Gastroesophageal sphincter (tissue), 4 donors: ENCODE measurements at regions not wholly inside any gene's neighbourhood (a gene's known extent, or its start where the extent isn't known, plus 50 kb on each side); places are given as distances from the start of the nearest gene placed in this dataset.
A peak's percentile ranks its signal among the peaks of the same experiment; 100 is the strongest.

Experiments
- ATAC-seq: fragments of 150-250 bp; one replicate; pipeline ENCODE4 v1.9.1; 2016; ENCODE audit warnings: mild to moderate bottlenecking, moderate library complexity
- H3K27ac ChIP-seq, 4 donors: fragments of 200-600 bp; sonication (generic) in 3 of 4; 1 replicate in 3 of 4; 2 replicates in 1 of 4; pipeline ENCODE4 v1.5.1; 2016 to 2019
- H3K27me3 ChIP-seq: fragments of 200-600 bp; sonication (generic); one replicate; pipeline ENCODE4 v1.5.1; 2019
- H3K36me3 ChIP-seq, 2 donors: fragments of 200-600 bp; sonication (generic); one replicate each; pipeline ENCODE4 v1.5.1; 2019; ENCODE audit warnings: control low read depth in 1 of 2
- H3K4me1 ChIP-seq, 3 donors: fragments of 200-600 bp; sonication (generic); 1 replicate in 2 of 3; 2 replicates in 1 of 3; pipeline ENCODE4 v1.5.1; 2016 to 2019; ENCODE audit warnings: control low read depth in 2 of 3
- H3K4me3 ChIP-seq, 2 donors: fragments of 200-600 bp; sonication (generic); one replicate each; pipeline ENCODE4 v1.5.1; 2019; ENCODE audit warnings: mild to moderate bottlenecking in 1 of 2, moderate library complexity in 1 of 2
- H3K9me3 ChIP-seq, 3 donors: fragments of 200-600 bp; sonication (generic); one replicate each; pipeline ENCODE4 v1.5.1; 2017 to 2019; ENCODE audit warnings: control low read depth in 2 of 3
- EP300 ChIP-seq: sonication (generic); formaldehyde crosslinking; IDR thresholded peaks from one replicate; pipeline ENCODE4 v1.6.1; 2017; ENCODE audit warnings: antibody characterized with exemption, mild to moderate bottlenecking
- POLR2A ChIP-seq, 2 donors: fragments of 450-650 bp; IDR thresholded peaks; one replicate each; pipeline ENCODE4 v1.6.1; 2017; ENCODE audit warnings: antibody characterized with exemption in 2 of 2, mild to moderate bottlenecking in 2 of 2, moderate library complexity in 1 of 2
- POLR2AphosphoS5 ChIP-seq: sonication (generic); formaldehyde crosslinking; IDR thresholded peaks from one replicate; pipeline ENCODE4 v1.6.1; 2017; ENCODE audit warnings: antibody characterized with exemption
- WGBS, 2 donors: methylation state at CpG; one replicate each; pipeline ENCODE4 v1.1.5; 2018; ENCODE audit warnings: low coverage in 1 of 2; 5-methylcytosine and 5-hydroxymethylcytosine counted together
- TF ChIP-seq, protein P1 (sequence below), 4 experiments: fragments of 200-600 bp in 2 of 4; fragments of 450-650 bp in 2 of 4; sonication (generic) in 1 of 4; IDR thresholded peaks; one replicate each; pipeline ENCODE4 v1.5.1; 2017 to 2019; ENCODE audit warnings: antibody characterized with exemption in 4 of 4, mild to moderate bottlenecking in 2 of 4, moderate library complexity in 2 of 4

DNA sequence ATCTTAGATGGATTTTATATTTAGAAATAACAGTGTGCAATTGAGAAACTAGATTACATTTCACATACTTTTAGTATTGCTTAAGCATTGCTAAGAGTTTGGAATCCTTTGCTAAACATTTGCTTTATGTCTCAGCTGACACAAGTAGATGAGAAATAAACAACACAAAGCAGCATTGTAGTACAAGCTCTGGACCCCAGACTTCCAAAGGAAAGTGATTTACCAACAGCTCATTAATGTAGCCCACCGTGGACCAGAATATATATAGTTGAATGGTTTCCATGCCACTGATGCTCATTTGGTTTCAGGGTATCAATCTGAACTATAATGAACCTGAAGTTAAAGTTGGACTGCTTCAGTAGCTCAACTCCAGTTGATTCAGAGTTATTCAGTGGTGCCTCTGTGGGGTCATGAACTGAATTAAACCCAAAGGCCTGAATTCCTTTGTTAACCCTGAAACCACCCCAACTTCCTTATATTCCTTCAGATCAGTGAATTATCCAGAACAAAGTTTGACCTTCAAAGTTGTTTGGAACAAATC, 132.1 kb upstream of the NEIL3 start:
- Histone ChIP-seq H3K27me3 (no peaks in the 10 kb centered on the region), H3K36me3 (no peaks in the 10 kb centered on the region), H3K9me3 (no peaks in the 10 kb centered on the region), H3K4me3 (no peak overlapping the region), H3K27ac (peak overlapping the region in 2 of 4 donors; percentile 20 to 33), H3K4me1 (peaks cover 0 to 11% (median 0%) of the 10 kb centered on the region in 3 donors)
- WGBS, 2 donors, result 38% methylated on average over 1 of the region's 1 CpG; no CpG with 5 or more reads in 1 of the 2 donors
- TF ChIP-seq POLR2AphosphoS5 (peak; percentile 83), EP300 (no peak)
- ATAC-seq, result peak; percentile 73

DNA sequence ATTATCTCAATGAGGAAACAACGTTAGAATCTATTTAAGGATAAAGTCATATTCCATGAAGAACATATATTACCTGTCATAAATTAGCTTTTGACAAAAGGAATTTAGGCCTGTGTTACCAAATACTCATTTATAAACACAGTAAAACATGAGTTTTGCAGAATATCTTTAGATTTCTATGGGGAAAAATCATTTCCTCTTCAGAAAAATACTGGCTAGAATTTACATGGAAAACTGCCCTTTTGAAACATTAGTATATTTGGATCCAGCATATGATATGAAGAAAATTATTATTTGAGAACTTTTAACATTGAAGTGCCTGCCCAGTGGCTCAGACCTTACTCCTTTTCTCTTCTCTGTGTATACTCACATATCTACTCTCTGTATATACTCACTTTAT, 131.4 kb upstream of the NEIL3 start:
- H3K27ac ChIP-seq, result peak overlapping the region in 1 of 4 donors; percentile 20
- H3K4me3 ChIP-seq, result no peak overlapping the region

DNA sequence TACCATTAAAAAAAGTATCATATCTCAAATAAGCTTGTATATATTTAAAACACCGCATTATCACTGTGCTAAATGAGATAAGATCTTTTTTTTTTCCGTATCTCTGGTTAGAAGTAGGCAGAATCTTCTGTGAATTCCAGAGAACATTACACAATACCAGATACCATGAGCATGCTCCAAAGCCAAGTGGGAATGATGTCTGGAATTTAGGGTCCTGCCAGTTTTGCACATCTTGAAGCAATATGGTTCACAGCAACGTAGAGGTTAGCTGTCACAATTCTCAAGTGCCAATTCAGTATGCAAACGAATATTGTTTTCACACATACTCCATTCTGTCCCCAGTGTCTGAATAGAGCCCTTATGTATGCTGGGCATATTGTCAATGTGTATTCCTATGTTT, 127.5 kb upstream of the NEIL3 start:
- WGBS, 2 donors, result 75 to 76% methylated on average over 4 of the region's 4 CpGs
- H3K27ac ChIP-seq, result no peak overlapping the region
- no peaks in the 10 kb centered on the region for H3K36me3 ChIP-seq
- ATAC-seq, result no peak
- H3K27me3 ChIP-seq, result no peaks in the 10 kb centered on the region
- H3K9me3 ChIP-seq, result no peaks in the 10 kb centered on the region
- H3K4me3 ChIP-seq, result no peak overlapping the region
- TF ChIP-seq EP300 (no peak), POLR2AphosphoS5 (no peak), POLR2A (IDR thresholded peaks at IDR 0.05) (no peak)
- TF ChIP-seq, protein P1, sequence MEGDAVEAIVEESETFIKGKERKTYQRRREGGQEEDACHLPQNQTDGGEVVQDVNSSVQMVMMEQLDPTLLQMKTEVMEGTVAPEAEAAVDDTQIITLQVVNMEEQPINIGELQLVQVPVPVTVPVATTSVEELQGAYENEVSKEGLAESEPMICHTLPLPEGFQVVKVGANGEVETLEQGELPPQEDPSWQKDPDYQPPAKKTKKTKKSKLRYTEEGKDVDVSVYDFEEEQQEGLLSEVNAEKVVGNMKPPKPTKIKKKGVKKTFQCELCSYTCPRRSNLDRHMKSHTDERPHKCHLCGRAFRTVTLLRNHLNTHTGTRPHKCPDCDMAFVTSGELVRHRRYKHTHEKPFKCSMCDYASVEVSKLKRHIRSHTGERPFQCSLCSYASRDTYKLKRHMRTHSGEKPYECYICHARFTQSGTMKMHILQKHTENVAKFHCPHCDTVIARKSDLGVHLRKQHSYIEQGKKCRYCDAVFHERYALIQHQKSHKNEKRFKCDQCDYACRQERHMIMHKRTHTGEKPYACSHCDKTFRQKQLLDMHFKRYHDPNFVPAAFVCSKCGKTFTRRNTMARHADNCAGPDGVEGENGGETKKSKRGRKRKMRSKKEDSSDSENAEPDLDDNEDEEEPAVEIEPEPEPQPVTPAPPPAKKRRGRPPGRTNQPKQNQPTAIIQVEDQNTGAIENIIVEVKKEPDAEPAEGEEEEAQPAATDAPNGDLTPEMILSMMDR (IDR thresholded peaks at IDR 0.05), result no peak
- peaks cover 0 to 11% (median 0%) of the 10 kb centered on the region in 3 donors for H3K4me1 ChIP-seq

More for the DNA sequence above, 131.4 kb upstream of the NEIL3 start:
- no peaks in the 10 kb centered on the region for H3K36me3 ChIP-seq
- H3K9me3 ChIP-seq, result no peaks in the 10 kb centered on the region
- no peak for ATAC-seq
- WGBS, 2 donors, result 12 to 39% methylated on average over 1 of the region's 1 CpG
- peaks cover 0 to 11% (median 0%) of the 10 kb centered on the region in 3 donors for H3K4me1 ChIP-seq
- TF ChIP-seq POLR2A (IDR thresholded peaks at IDR 0.05) (no peak), EP300 (no peak), POLR2AphosphoS5 (no peak)
- TF ChIP-seq, protein P1 (IDR thresholded peaks at IDR 0.05), result no peak
- no peaks in the 10 kb centered on the region for H3K27me3 ChIP-seq

DNA sequence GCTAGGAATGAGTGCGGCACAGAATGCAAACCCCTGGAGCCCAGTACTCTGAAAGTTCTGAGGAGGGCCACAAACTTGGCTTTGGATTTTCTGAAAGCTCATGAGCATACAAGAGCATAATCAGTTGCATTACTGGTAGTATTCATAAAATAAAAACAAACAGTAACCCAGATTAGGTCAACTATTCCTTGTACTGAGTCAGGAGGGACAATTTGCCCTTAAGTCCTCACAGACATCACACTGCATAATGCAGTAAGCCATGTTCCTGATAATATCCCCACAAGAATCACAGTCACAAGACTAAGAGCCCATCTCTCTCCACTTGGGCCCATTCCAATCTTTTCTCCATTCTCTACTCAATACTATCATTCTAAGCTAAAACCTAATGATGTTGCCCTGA, 126.9 kb upstream of the NEIL3 start:
- Histone ChIP-seq H3K9me3 (no peaks in the 10 kb centered on the region), H3K36me3 (no peaks in the 10 kb centered on the region), H3K4me3 (no peak overlapping the region), H3K27ac (no peak overlapping the region), H3K27me3 (no peaks in the 10 kb centered on the region), H3K4me1 (peaks cover 0 to 7% (median 0%) of the 10 kb centered on the region in 3 donors)
- 86 to 100% methylated on average over 1 of the region's 1 CpG for WGBS, 2 donors
- no peak for ATAC-seq
- TF ChIP-seq, protein P1 (IDR thresholded peaks at IDR 0.05), result no peak
- TF ChIP-seq EP300 (no peak), POLR2AphosphoS5 (no peak), POLR2A (IDR thresholded peaks at IDR 0.05) (no peak)

DNA sequence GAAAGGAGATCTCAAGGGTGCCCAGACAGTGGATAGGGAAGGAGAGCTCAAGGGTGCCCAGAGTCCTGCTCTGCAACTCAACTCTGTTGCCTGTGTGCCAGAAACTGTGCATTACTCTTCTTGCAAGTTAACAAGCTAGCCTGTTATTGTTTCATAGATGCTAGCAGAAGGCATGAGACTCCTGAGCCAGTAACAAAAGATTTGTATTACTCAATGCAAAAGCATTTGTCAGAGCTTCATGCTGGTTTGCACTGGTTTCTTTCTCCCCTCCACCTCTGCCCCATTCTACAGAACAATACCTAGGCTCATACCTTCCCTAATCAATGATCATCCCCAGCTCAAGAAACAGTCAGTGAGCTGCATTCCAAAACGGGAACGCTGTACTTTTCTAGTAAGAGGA, 124.5 kb upstream of the NEIL3 start:
- no CpG with 5 or more reads among the region's 2 CpGs for WGBS, 2 donors

More for the DNA sequence above, 124.5 kb upstream of the NEIL3 start:
- Histone ChIP-seq H3K4me1 (no peaks in the 10 kb centered on the region), H3K27me3 (no peaks in the 10 kb centered on the region), H3K27ac (no peak overlapping the region), H3K9me3 (no peaks in the 10 kb centered on the region), H3K36me3 (no peaks in the 10 kb centered on the region), H3K4me3 (no peak overlapping the region)
- TF ChIP-seq POLR2AphosphoS5 (no peak), EP300 (no peak), POLR2A (IDR thresholded peaks at IDR 0.05) (no peak)
- TF ChIP-seq, protein P1 (IDR thresholded peaks at IDR 0.05), result no peak
- no peak for ATAC-seq
